IPS-18c (cell line): ENCODE measurements at regions not wholly inside any gene's neighbourhood (a gene's known extent, or its start where the extent isn't known, plus 50 kb on each side); places are given as distances from the start of the nearest gene placed in this dataset.

Experiments used
- H3K4me3 ChIP-seq: 2 replicates; pipeline ENCODE4 v1.7.0; 2013; ENCODE audit warnings: low read depth, mild to moderate bottlenecking, low read length, moderate library complexity; ENCODE audit not compliant: insufficient read depth
- H3K9me3 ChIP-seq: one replicate; pipeline ENCODE4 v1.6.1; 2013; ENCODE audit warnings: mild to moderate bottlenecking, low read length, moderate library complexity; ENCODE audit not compliant: control insufficient read depth, insufficient read depth

DNA sequence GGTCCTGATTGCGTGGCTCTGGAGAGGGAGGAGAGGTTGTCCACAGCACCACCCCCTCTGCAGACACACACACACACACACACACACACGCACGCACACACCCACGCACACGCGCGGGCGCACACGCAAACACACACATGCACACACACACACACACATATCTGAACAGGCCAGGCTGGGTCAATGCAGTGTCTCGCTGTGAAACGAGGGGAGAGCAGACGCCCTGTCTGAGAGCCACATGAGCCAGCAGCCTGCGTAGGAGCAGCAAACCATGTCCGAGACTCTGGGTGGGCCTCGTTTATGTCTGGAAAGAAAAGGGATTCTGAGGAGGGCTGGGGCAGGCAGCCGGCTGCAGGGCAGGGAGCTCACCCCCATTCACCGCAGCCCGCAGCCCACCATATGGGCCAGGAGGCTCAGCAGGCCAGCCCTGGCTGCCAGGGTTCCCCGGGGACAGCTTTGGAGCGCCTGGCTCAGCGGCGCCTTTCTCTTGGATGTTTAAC lies 93.3 kb upstream of the TNRC6C start:
- H3K9me3 ChIP-seq = peaks cover 2% of the 10 kb centered on the region
- no peak overlapping the region for H3K4me3 ChIP-seq

DNA sequence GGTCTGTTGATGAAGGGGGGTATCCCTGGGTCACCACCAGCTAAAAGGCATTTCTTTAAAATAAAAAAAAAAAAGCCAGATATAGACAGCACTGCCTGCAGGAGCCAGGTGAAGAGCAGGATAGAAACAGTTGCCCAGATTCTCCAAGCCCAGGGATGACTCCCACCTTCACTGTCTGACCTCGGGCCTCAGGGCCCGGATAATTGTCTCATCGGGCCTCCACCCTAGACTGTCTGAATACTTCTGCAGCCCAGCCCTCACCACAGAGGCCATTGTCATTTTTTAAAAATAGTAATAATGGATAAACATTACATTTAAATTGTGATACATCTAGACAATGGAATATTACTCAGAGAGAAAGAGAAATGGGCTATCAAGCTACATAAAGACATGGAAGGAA lies 92.8 kb upstream of the TNRC6C start:
- no peak overlapping the region for H3K4me3 ChIP-seq
- peaks cover 2% of the 10 kb centered on the region for H3K9me3 ChIP-seq

DNA sequence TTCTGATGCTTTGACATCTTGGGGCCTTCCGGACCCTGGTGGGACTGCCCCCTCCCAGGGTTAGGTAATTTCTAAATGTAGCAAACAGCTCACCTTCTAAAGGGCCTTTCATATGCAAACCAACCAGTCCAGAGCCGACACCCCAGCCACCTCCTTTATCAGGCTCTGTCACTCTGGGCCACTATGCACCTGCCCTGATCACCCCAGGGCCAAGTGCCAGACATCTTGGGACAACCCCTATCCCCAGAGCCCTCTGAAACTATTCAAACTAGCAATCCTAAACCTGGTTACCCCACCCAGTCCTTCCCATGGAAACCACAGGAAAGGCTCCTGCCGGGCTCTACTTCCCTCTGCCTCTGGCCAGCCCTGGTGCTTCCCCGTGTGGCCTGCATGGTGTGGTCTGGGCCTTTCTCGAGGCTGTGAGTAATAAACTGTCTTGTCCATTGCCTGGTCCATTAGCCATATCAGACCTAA lies 91.2 kb upstream of the TNRC6C start:
- Histone ChIP-seq H3K4me3 (no peak overlapping the region), H3K9me3 (no peaks in the 10 kb centered on the region)

DNA sequence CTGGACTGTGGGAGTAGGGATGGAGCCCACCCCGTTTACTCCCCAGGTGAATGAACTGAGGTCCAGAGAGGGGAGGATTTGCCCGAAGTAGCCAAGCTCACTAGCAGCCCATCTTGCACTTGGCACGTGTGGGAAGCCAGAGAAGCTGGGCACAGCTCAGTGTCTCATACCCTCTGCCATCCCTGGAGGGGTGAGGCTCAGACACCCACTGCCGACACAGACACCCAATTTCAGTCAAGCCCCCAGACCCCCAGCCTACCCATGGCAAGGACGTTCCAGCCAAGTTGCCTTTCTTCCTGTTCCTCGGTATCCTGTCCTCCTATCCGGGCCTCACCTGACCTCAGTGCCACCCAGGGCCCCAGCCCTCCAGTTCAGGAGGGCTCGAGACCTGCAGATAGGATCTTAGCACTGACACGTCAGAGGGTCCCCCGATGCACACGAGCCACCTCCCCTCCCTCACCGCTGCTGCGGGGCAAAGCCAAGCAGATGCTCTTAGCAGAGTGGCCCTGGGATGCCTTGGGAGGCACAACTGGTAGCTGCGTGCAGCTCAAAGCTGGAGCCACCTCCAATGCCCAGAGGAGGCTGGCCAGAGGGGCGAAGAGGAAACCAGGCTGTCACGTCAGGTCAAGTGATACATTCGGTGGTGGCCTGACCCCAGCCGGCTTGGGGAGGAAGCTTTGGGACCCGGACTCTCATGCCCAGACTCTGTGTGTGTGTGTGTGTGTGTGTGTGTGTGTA lies 90.4 kb upstream of the TNRC6C start:
- H3K9me3 ChIP-seq = no peaks in the 10 kb centered on the region

DNA sequence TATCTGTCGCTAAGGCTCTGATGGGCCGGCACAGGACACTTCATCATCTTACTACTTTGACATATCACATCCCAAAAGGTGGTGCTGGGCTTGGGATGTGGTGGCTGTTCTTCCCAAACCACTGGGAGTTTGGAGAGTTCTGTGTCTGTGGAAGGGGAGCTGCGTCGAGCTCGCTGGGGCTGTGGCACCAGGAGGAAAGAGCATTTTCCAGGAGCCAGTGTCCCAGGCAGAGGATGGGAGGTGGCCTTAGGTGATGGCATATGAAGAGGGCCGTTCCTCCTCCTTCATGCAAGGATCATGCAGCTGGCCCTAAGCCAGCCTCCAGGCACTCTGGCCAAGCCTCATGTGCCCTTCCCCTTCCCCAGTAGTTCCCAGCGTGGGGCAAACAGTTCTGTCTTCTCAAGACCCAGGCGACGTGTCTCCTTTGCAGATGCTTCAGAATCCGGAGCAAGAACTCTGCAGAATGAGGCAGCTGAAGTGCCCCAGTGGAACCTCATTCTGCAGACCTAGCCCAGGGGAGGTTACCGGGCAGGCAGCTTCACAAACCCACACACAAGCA lies 89.4 kb upstream of the TNRC6C start:
- Histone ChIP-seq H3K9me3 (no peaks in the 10 kb centered on the region), H3K4me3 (no peak overlapping the region)

More for the DNA sequence above, 90.4 kb upstream of the TNRC6C start:
- H3K4me3 ChIP-seq = no peak overlapping the region

DNA sequence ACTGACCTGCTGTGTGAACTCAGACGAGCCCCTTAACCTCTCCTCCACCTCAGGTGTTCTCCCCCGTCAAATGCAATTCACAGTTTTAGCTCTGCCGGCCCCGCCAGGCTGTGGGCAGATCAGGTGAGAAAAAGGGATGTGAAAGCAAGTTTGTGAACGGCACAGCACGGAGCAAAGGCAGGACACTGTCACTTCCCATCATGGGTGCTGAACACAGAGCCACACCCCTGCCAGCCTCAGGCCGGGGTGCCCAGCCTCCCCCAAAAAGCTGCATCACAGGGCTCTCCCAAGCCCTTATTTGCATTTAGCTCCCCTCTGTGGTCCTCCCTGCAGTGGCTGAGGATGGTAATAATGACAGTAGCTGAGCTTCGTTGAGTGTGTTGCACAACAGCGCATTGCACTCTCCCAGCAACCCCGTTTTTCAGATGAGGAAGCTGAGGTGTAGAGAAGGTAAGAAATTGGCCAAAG lies 88.8 kb upstream of the TNRC6C start:
- H3K9me3 ChIP-seq = no peaks in the 10 kb centered on the region
- H3K4me3 ChIP-seq = no peak overlapping the region

DNA sequence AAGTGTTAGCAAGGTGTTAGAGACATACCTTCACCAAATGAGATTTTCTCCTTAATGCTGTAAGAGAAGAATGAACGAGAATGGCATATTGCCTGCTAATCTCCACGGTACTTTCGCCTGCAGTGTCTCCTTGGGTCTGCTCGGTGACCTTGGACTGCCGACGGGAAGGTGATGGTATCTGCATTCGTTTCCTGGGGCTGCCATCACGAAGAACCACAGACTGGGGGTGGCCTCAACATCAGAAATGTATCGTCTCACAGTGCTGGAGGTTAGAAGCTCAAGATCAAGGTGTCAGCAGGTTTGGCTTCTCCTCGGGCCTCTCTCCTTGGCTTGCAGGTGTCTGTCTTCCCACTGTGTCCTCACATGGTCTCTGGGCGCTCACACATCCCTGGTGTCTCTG lies 86.3 kb upstream of the TNRC6C start:
- no peak overlapping the region for H3K4me3 ChIP-seq
- H3K9me3 ChIP-seq = no peaks in the 10 kb centered on the region

DNA sequence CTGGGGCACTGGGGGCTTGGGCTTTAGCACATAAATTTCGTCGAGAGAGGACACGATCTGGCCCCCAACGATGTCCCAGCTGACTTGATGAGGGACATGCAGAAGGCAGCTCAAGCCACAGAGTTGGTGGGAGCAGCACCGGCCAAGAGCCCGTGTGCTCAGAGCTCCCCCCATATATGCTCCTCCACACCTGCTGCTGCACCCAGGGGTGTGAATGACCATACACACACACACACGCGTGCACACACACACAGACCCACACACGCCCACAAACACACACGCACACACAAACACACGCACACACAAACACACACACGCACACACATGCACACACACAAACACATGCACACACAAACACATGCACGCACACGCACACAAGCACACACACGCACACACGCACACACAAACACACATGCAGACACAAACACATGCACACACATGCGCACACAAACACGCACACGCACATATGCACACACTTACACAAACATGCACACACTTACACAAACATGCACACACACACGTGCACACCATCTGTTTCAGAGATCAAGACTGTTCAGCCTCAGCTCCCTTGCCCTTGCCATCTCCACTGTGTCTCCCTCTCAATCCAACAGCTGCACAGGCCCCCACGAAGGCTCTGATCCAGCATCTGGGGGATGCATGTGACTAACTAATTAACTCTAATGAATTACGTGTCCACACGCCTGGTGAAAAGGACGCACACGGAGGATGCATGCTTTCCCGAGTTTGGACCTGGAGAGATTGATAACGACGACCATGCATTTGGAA lies 85.6 kb upstream of the TNRC6C start:
- no peaks in the 10 kb centered on the region for H3K9me3 ChIP-seq
- no peak overlapping the region for H3K4me3 ChIP-seq

DNA sequence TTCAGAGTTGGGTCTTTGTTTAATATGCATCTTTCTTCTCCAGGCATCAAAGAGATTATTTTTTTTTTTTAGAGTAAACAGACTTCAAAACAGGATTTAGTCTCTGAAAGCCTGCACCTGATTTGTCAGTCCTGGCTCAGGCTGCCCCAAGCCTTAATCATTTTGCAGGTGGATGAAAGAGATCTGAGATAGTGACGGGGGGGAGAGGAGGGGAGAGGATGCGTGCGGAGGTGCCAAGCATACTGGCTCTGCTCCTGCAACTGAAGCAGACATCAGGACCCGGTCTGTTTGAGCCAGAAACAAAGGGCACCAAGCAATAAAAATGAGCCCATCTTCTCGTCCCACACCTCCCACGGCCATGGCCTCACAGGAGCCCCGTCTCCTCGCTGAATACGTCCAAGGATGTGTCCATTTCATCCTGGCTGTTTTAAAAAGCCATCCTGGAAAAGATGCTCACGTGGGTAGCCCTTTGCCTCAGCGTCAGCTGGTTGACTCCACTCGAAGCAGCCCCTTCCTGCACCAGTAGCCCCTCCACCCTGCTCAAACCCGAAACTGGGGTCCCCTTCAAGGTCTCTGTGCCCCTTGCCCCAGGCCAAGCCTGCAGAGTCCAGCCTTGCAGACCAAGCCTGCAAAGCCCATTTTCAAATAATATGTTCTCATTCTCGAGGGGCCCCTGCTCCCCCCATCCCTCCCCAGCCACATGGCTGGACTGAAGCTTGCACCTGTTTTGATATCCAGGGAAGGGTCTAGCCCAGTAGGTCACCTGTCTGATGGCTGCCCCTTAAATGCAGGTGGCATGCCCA lies 84.8 kb upstream of the TNRC6C start:
- Histone ChIP-seq H3K9me3 (no peaks in the 10 kb centered on the region), H3K4me3 (no peak overlapping the region)

DNA sequence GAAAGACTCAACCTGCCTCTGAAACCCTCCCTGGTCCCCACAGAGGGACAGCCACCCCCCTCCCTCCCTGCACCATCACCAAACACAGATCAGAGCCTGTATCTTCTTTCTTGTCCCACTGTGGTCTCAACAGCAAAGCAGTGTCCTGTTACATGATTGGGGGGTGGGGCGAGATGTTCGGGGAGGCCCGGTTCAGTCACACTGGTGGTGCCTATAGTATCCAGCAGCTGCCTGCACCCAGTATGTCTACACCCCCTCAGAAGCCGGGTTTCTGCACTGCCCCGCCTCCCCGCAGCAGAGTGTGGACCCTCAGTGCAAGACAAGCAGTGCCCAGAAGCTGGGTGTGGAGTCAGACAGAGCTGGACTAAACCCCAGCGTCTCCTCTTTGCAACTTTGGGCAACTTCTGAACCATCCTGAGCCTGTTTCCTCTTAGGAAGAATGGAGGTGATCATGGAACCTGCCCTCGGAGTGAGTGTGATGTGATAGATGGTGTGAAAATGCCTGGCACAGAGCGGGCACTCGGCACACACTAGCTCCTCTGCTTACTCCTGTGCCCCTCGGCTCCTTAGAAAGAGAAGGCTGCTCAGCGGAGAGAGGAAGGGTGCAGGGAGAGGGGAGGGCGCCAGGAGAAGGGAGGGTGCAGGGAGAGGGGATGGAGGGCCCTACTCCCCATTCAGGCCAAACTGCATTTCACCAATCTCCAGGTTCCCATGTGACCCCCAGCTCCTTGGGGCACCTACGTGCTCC lies 84.0 kb upstream of the TNRC6C start:
- Histone ChIP-seq H3K4me3 (no peak overlapping the region), H3K9me3 (no peaks in the 10 kb centered on the region)

DNA sequence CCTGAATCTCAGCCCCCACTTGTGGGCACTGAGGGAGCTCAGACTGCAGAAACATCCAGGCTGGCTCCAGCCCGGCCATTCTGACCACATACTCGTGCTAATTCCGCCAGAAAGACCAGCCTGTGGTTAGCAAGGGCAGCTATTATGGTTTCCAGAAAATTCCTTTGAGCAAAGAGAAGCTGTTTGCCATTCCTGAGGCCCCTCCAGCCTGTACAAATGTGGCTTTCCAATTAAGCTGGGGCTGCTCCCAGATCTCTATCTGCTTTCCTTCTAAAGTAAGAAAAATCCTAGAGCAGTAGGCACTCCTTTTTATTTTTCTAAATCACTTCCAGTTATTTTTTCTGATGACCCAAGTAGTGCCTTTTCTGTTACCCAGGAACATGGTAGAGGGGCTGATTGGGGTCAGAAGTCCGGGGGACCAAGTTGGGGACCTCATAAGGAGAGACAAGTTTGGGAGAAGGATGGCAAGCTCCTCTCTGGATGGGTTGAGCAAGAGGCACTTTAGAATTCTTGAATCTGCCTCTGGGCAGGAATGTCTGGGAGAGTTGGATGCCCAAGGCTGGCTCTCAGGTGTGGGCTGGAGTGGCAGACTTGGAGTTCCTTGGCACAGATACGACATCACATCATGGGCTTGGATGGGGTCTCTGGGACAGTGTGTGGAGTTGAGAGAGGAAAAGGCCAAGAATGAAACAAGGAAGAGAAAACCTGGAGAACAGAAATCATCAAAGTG lies 83.3 kb upstream of the TNRC6C start:
- Histone ChIP-seq H3K9me3 (no peaks in the 10 kb centered on the region), H3K4me3 (no peak overlapping the region)

DNA sequence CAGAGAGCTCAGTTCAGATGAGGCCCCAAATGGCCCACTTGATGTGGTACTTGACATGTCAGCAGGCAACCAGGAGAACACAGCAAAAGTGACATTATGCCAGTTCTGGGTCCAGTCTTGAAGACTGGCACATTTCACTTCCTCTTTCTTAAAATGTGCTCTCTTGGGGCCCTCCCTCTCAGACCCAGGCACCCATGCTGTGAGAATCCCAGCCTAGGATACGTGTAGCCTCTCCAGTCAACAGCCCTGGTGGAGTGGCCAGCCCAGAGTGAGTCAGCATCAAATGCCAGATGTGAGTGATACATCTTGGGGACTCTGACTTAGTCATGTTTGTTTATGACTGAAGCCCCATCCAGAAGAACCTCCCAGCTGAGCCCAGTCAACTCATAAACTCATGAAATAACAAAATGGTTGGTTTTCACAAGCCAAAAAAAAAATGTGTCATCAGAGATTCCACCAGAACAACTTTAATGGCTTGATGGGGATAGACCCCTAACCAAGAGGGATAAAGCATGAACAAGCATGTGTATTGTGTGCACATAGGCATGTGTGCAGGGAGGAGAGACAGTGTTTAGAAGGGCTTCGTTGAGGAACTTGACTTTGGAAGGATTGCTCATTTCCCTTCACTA lies 82.5 kb upstream of the TNRC6C start:
- Histone ChIP-seq H3K4me3 (no peak overlapping the region), H3K9me3 (no peaks in the 10 kb centered on the region)

DNA sequence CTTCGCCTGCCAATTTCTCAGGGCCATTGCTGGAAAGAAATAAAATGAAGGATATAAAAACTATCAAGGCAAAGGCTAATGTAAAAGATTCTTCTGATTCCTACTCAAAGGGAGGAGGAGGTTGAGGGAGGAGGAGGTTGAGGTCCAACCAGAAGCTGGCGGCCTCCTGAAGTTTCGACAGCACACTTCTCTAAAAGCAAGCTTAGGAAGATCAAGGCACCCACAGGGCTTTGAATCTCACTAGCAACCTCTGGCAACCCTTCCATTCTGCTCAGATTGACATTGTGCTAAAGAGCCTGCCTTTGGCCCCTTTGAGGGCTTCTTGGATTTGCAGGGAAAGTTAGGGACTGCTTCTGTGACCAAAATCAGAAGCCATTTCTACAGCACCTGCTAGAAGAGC lies 81.5 kb upstream of the TNRC6C start:
- Histone ChIP-seq H3K4me3 (no peak overlapping the region), H3K9me3 (no peaks in the 10 kb centered on the region)

DNA sequence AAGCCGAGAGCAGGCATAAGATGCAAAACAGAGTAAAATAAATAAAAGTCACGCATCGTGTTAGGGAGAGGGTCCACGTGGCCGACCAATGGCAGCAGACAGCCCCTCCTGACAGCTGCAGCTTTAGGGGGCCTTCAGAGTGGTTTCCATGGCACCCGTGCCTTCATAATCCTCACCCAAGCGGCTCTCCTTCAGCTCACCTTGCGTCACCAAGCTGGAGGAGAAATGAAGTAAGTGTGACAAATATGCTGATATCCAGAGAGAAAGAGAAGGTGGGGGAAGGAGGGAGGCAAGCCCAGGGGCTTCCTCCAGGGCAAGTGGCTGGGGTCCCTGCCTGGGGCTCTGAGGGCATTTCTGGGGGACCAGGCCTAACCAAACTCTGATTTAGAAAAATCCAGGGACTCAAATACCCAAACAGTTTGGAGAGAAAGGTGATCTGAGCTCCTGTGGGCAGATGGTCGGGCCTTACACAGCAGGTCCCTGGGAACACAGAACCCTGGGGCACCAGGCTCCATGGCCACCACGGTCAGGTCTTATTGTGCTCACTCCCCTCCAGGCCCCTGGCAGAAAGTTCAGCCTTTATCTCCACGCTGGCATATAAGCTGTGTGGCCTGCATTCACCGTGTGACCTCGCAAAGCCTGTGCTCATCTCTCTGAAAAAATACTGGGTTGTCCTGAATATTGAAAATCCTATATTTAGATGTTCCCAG lies 80.7 kb upstream of the TNRC6C start:
- Histone ChIP-seq H3K9me3 (no peaks in the 10 kb centered on the region), H3K4me3 (no peak overlapping the region)

DNA sequence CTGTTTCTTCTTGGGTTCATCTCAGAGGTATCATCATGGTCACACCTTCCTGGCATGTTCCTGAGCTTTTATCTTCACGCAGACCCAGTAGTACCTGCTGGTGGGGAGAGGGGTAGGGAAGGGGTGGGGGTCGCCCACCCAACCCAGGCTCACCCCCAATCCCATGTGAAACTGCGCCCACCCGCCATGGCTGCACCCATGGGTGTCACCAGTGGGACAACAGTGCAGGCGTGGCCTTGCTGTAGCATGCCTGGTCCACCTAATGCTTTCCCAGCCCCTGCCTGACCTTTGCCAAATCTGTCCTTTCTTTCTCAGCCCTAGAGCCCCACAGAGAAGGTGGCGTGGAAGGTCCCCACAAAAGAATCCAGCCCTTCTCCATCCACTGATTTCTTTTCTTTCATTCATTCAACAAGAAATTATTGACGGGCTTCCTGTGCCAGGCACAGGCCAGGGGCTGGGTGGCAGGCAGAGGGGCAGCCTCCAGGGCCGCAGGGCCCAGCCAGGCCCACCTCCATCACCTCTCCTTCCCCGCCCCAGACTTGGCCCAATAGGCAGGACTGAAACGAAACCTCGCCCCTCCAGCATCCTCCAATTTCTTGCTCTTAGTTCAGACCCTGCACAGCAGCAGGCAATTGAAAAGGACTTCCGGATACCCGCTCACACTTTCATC lies 79.1 kb upstream of the TNRC6C start:
- no peaks in the 10 kb centered on the region for H3K9me3 ChIP-seq
- no peak overlapping the region for H3K4me3 ChIP-seq
